Trophoblast cell (in vitro differentiated cells and primary cell): ENCODE measurements at regions not wholly inside any gene's neighbourhood (a gene's known extent, or its start where the extent isn't known, plus 50 kb on each side); places are given as distances from the start of the nearest gene placed in this dataset.

ENCODE experiments used
- DNase-seq, 2 donors: peaks; one replicate each; pipeline ENCODE4 v3.0.0-alpha.2; 2016
- H2AFZ ChIP-seq: 2 replicates; pipeline ENCODE4 v1.6.1; 2013; ENCODE audit warnings: low read length, moderate library complexity, mild to moderate bottlenecking; ENCODE audit not compliant: insufficient read depth, poor library complexity
- H2AK5ac ChIP-seq: 2 replicates; pipeline ENCODE4 v1.6.1; 2013; ENCODE audit warnings: mild to moderate bottlenecking, low read length
- H2BK120ac ChIP-seq: 2 replicates; pipeline ENCODE4 v1.6.1; 2013; ENCODE audit warnings: low read length, mild to moderate bottlenecking, moderate library complexity; ENCODE audit not compliant: insufficient read depth, poor library complexity
- H2BK12ac ChIP-seq: 2 replicates; pipeline ENCODE4 v1.6.1; 2013; ENCODE audit warnings: mild to moderate bottlenecking, low read length, moderate library complexity
- H2BK5ac ChIP-seq: 2 replicates; pipeline ENCODE4 v1.6.1; 2013; ENCODE audit warnings: low read length, low read depth, moderate library complexity, mild to moderate bottlenecking; ENCODE audit not compliant: poor library complexity
- H3K14ac ChIP-seq: 2 replicates; pipeline ENCODE4 v1.6.1; 2013; ENCODE audit warnings: mild to moderate bottlenecking, low read length
- H3K18ac ChIP-seq: 2 replicates; pipeline ENCODE4 v1.6.1; 2013; ENCODE audit warnings: mild to moderate bottlenecking, low read length
- H3K23ac ChIP-seq: 2 replicates; pipeline ENCODE4 v1.6.1; 2013; ENCODE audit warnings: low read length
- H3K27ac ChIP-seq: 2 replicates; pipeline ENCODE4 v1.5.1; 2013; ENCODE audit warnings: low read depth, mild to moderate bottlenecking, inconsistent platforms, low read length, moderate library complexity
- H3K27me3 ChIP-seq: 2 replicates; pipeline ENCODE4 v1.6.1; 2013; ENCODE audit warnings: inconsistent platforms, mild to moderate bottlenecking, low read length, moderate library complexity; ENCODE audit not compliant: insufficient read depth
- H3K36me3 ChIP-seq, 2 experiments: 1 replicate in 1 of 2; 2 replicates in 1 of 2; pipeline ENCODE4 v1.6.1; 2013; ENCODE audit warnings: low read length in 2 of 2, mild to moderate bottlenecking in 2 of 2, moderate library complexity in 1 of 2; ENCODE audit not compliant: insufficient read depth in 2 of 2, control insufficient read depth in 1 of 2
- H3K4ac ChIP-seq: 2 replicates; pipeline ENCODE4 v1.6.1; 2013; ENCODE audit warnings: low read depth, mild to moderate bottlenecking, low read length, moderate library complexity
- H3K4me1 ChIP-seq, 2 experiments: 1 replicate in 1 of 2; 2 replicates in 1 of 2; pipeline ENCODE4 v1.6.1; 2013; ENCODE audit warnings: low read length in 2 of 2, mild to moderate bottlenecking in 2 of 2, moderate library complexity in 1 of 2; ENCODE audit not compliant: insufficient read depth in 2 of 2, control insufficient read depth in 1 of 2
- H3K4me2 ChIP-seq: 2 replicates; pipeline ENCODE4 v1.6.1; 2013; ENCODE audit warnings: inconsistent platforms, mild to moderate bottlenecking, low read length, moderate library complexity
- H3K4me3 ChIP-seq: 2 replicates; pipeline ENCODE4 v1.5.1; 2013; ENCODE audit warnings: mild to moderate bottlenecking, low read depth, low read length, inconsistent platforms
- H3K79me1 ChIP-seq: one replicate; pipeline ENCODE4 v1.6.1; 2013; ENCODE audit warnings: low read length
- H3K79me2 ChIP-seq: 2 replicates; pipeline ENCODE4 v1.6.1; 2013; ENCODE audit warnings: low read length, mild to moderate bottlenecking; ENCODE audit not compliant: control insufficient read depth, insufficient read depth, poor library complexity
- H3K9ac ChIP-seq: 2 replicates; pipeline ENCODE4 v1.6.1; 2013; ENCODE audit warnings: mild to moderate bottlenecking, low read length
- H3K9me3 ChIP-seq: 2 replicates; pipeline ENCODE4 v1.6.1; 2013; ENCODE audit warnings: low read depth, mild to moderate bottlenecking, control low read depth, inconsistent platforms, low read length; ENCODE audit not compliant: insufficient read depth
- H4K12ac ChIP-seq: 2 replicates; pipeline ENCODE4 v1.6.1; 2013; ENCODE audit warnings: low read depth, mild to moderate bottlenecking, low read length, moderate library complexity
- H4K8ac ChIP-seq: 2 replicates; pipeline ENCODE4 v1.6.1; 2013; ENCODE audit warnings: low read depth, mild to moderate bottlenecking, low read length, moderate library complexity
- H4K91ac ChIP-seq: one replicate; pipeline ENCODE4 v1.6.1; 2013; ENCODE audit warnings: low read depth, mild to moderate bottlenecking, low read length, moderate library complexity
- WGBS: extraction: QIAGEN DNeasy Blood & Tissue Kit; methylation state at CpG from one replicate; pipeline ENCODE4 v1.1.7; 2013; ENCODE audit warnings: missing lambda C conversion rate; ENCODE audit not compliant: insufficient read length, insufficient coverage; ENCODE audit errors: extremely low coverage; 5-methylcytosine and 5-hydroxymethylcytosine counted together

DNA sequence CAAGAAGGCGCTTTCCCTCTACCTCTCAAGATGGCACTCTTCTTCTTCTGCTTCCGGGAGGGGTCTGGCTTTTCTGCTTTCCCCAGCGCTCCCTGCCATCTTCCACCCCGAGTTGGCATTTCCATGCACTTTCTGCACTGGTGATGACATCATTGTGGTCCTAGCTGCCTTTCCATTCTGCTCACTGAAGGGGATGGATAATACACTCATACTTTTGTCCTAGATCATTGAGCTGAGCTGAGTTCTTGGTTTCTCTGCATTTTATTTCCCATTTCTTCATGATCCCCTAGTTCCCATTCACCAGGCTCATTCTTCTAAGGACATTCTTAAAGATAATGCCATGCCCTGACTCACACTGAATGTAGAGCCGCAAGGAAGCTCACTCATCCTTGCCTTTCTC is 96.7 kb downstream of the EDN1 start:
- DNase-seq, result no peak
- Histone ChIP-seq H3K4me1 (no peaks in the 10 kb centered on the region), H3K27me3 (no peaks in the 10 kb centered on the region), H3K36me3 (no peaks in the 10 kb centered on the region), H3K14ac (no peak overlapping the region), H2AK5ac (no peak overlapping the region), H3K27ac (no peak overlapping the region), H3K23ac (no peak overlapping the region), H3K79me2 (no peaks in the 10 kb centered on the region), H3K4me3 (no peak overlapping the region), H2BK5ac (no peak overlapping the region), H4K12ac (no peak overlapping the region), H3K4me2 (no peak overlapping the region), H4K8ac (no peak overlapping the region), H3K4ac (no peak overlapping the region), H3K9me3 (no peaks in the 10 kb centered on the region), H3K18ac (no peak overlapping the region), H3K79me1 (no peaks in the 10 kb centered on the region), H4K91ac (no peak overlapping the region), H3K9ac (no peak overlapping the region), H2BK12ac (no peak overlapping the region), H2AFZ (no peak overlapping the region), H2BK120ac (no peak overlapping the region)
- WGBS, result no CpG with 5 or more reads among the region's 5 CpGs

GRCh38 chr6:12391472-12391871 is 101.3 kb downstream of the EDN1 start:
- H2BK120ac ChIP-seq, result no peak overlapping the region
- H3K4me1 ChIP-seq, result no peaks in the 10 kb centered on the region
- H3K18ac ChIP-seq, result no peak overlapping the region
- H3K14ac ChIP-seq, result no peak overlapping the region
- H2BK5ac ChIP-seq, result no peak overlapping the region
- no peak overlapping the region for H3K23ac ChIP-seq
- H3K79me1 ChIP-seq, result no peaks in the 10 kb centered on the region
- H2AK5ac ChIP-seq, result no peak overlapping the region
- H3K27ac ChIP-seq, result no peak overlapping the region
- no peak overlapping the region for H4K8ac ChIP-seq
- no peak overlapping the region for H3K4me2 ChIP-seq
- H2AFZ ChIP-seq, result no peak overlapping the region
- H3K9me3 ChIP-seq, result no peaks in the 10 kb centered on the region
- H4K91ac ChIP-seq, result no peak overlapping the region
- H3K79me2 ChIP-seq, result no peaks in the 10 kb centered on the region
- no peak overlapping the region for H3K9ac ChIP-seq
- H2BK12ac ChIP-seq, result no peak overlapping the region
- H3K36me3 ChIP-seq, result no peaks in the 10 kb centered on the region
- no peak overlapping the region for H3K4me3 ChIP-seq
- H4K12ac ChIP-seq, result no peak overlapping the region
- no peak overlapping the region for H3K4ac ChIP-seq
- WGBS, result no CpG with 5 or more reads among the region's 3 CpGs
- DNase-seq, result no peak
- no peaks in the 10 kb centered on the region for H3K27me3 ChIP-seq

DNA sequence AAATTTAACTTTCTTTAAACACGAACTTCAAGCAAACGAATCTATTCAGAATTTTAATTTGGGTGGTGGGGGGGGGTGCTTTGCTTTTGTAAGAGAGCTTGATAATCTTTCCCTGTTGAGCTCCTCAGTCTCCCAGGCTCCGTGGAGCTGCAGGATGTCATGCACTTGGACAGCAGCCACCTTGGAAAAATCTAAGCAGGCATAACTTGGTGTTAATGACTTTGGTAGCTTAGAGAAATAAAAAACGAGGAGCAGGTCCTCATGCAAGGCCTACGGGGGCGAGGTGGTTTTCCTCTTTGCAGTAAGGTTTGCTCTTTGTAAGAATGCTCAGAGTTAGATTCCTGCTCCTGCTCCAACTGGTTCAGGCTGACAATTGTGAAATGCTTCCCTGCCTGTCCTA is 102.3 kb downstream of the EDN1 start:
- Histone ChIP-seq H3K4me3 (no peak overlapping the region), H4K91ac (no peak overlapping the region), H3K9ac (no peak overlapping the region), H3K27me3 (no peaks in the 10 kb centered on the region), H3K79me1 (no peaks in the 10 kb centered on the region), H2AK5ac (no peak overlapping the region), H3K23ac (no peak overlapping the region), H3K36me3 (no peaks in the 10 kb centered on the region), H3K4me1 (no peaks in the 10 kb centered on the region), H4K12ac (no peak overlapping the region), H3K18ac (no peak overlapping the region), H3K9me3 (no peaks in the 10 kb centered on the region), H2BK120ac (no peak overlapping the region), H3K4me2 (no peak overlapping the region), H3K4ac (no peak overlapping the region), H3K14ac (no peak overlapping the region), H4K8ac (no peak overlapping the region), H3K79me2 (no peaks in the 10 kb centered on the region), H3K27ac (no peak overlapping the region), H2BK12ac (no peak overlapping the region), H2AFZ (no peak overlapping the region), H2BK5ac (no peak overlapping the region)
- no CpG with 5 or more reads among the region's 6 CpGs for WGBS
- no peak for DNase-seq

DNA sequence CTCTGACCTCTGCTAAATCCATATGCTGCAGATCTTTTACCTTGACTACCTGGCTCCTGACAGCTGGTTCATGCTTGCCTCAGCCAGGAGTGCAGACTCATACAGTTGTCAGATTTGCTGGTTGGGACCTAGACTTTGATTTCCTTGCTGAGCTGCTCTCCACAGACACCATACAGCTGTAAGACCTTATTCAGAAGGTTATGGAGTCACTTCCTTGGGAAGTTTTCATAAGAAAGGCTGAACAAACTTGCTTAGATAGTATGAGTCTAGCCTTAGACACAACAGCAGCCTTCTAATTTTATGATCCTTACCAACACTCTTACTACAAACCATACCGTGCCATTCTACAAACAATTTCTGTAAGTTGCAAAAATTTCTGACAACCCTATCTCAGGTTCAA is 102.9 kb downstream of the EDN1 start:
- Histone ChIP-seq H3K18ac (no peak overlapping the region), H3K9ac (no peak overlapping the region), H2BK12ac (no peak overlapping the region), H3K36me3 (no peaks in the 10 kb centered on the region), H2BK120ac (no peak overlapping the region), H3K27ac (no peak overlapping the region), H3K4ac (no peak overlapping the region), H3K14ac (no peak overlapping the region), H2BK5ac (no peak overlapping the region), H4K91ac (no peak overlapping the region), H3K4me3 (no peak overlapping the region), H3K4me1 (no peaks in the 10 kb centered on the region), H3K23ac (no peak overlapping the region), H2AK5ac (no peak overlapping the region), H3K79me2 (no peaks in the 10 kb centered on the region), H4K12ac (no peak overlapping the region), H2AFZ (no peak overlapping the region), H3K79me1 (no peaks in the 10 kb centered on the region), H3K27me3 (no peaks in the 10 kb centered on the region), H3K4me2 (no peak overlapping the region), H4K8ac (no peak overlapping the region), H3K9me3 (no peaks in the 10 kb centered on the region)
- WGBS, result 100% methylated on average over 1 of the region's 1 CpG
- DNase-seq, result no peak
